CD1c-positive myeloid dendritic cell (primary cell): ENCODE measurements at regions not wholly inside any gene's neighbourhood (a gene's known extent, or its start where the extent isn't known, plus 50 kb on each side); places are given as distances from the start of the nearest gene placed in this dataset.

Experiments used
- DNase-seq: peaks from one replicate; pipeline ENCODE4 v3.0.0-alpha.2; 2016; ENCODE audit errors: extremely low spot score

DNA sequence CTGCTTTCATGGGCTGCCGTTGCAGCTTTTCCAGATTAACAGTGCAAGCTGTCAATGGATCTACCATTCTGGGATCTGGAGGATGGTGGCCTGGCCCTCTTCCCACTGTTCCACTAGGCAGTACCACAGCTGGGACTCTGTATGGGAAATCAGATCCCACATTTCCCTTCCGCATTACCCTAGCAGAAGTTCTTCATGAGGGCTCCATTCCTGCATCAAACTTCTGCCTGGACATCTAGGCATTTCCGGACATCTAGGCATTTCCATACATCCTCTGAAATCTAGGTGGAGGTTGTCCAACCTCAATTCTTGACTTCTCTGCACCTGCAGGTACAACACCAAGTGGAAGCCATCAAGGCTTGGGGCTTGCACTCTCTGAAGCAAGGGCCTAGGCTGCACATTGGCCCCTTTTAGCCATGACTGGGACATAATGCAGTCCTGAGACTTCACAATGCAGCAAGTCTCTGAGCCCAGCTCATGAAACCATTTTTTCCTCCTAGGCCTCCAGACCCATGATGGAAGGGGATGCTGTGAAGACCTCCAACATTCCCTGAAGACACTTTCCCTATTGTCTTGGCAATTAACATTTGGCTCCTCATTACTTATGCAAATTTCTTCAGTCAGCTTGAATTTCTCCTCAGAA lies 863.3 kb downstream of the C12orf50 start:
- DNase-seq, result no peak

DNA sequence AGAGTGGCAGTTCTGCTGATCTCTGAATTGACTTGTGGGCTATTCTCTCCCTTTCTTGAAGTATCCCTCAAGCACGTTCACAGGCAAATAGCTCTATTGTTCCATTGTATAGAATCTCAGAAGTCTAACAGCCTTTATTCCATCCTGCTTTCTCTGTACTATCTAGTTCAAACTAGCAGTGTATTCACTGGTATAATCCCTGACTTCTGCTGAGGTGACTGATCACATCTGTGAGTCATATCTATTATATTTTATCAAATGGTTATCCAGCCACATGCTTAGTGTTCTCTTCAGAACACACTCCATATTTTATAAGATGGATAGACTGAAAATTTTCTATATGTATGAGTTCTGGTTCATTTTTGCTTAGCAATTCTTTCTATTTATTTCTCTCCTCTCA lies 866.1 kb downstream of the C12orf50 start:
- no peak for DNase-seq

DNA sequence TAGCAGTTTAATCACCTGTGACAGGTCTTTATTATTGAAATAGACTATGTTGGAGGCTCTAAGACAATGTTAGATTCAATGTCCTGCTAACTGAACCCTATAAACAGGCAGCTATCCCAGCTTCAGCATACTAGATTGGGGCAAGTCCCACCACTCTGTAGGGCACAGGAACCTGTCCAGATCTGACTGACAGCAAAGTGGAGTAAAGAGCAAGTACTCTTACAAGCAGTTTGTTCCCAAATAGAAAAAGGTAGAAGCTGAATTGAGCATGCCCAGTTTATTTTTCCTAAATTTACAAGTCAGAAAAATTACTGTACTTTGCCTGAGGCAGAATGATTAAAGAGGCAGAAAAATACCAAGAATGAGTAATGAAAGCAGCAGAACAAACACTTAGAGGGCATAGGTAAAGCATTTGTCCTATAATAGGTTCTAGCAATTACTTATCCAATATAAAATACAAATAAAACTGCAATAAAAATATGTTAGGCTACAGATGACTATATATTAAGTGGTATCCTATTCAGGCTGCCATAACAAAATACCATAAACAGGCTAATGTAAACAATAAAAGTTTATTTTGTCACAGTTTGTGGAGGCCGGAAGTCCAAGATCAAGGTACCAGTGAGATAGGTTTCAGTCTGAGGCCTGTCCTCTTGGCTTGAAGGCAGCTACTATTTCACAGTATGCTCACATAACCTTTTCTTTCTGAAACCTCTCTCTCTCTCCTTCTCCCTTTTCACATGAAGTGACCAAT lies 868.2 kb downstream of the C12orf50 start:
- DNase-seq, result no peak

DNA sequence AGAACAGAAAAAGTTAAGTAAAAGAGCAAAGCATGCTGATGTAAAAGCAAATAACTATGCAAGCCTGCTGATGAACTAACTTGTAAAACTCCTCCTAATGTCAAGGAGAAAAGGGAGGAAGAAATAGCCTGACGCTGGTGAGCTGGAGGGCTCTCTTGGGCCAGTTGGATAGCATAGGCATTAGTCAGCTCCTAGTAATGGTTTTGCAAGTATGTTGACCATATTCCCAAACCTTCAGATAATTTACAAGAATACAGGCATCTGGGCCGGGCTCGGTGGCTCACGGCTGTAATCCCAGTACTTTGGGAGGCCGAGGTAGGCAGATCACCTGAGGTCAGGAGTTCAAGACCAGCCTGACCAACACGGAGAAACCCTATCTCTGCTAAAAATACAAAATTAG lies 871.4 kb downstream of the C12orf50 start:
- DNase-seq, result no peak

DNA sequence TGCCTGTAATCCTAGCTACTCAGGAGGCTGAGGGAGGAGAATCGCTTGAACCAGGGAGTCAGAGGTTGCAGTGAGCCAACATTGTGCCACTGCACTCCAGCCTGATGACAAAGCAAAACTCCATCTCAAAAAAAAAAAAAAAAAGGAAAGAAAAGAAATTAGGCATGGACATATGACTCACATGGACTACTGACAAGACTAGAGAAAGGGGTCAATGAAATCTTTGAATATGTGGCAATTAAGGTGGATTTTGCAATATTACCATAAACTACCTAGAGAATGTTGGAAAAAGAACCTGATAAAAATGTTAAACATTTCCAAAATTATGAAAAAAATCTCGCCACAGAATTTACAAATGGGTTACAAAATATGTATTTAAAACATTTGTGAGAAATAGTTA lies 873.6 kb downstream of the C12orf50 start:
- no peak for DNase-seq

DNA sequence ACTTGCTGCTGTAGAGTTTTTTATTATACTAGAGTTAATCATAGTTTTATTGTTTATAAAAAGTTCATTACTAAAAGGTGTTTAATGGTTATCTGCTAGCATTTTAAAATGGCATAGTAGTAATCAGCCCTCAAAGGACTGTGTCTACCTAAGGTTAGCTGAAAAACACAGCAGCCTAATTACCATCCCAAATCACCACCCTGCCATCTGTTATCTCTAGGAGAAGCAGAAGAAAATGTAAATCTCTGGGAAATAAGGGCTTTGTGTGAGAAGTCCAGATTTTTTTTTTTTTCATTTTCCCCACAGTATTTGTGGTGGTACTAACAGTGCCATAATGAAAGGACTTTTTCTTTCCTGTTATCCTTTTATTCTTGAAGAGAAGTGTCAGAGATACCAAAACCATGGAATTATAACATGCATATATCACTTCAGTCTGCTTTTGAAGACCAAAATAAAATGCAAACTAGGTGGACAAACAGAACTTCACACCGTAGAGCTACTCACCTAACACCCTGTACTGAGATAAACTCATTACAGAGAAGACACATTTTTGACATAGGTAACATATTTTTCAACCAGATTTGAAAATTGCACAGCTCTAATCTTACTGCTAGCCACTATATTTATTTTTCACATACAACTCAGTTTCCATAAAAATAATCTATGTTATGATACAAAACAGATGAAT lies 876.2 kb downstream of the C12orf50 start:
- no peak for DNase-seq

- no peak for DNase-seq
Measured at GRCh38 chr12:87152075-87152474, 877.1 kb downstream of the C12orf50 start.

DNA sequence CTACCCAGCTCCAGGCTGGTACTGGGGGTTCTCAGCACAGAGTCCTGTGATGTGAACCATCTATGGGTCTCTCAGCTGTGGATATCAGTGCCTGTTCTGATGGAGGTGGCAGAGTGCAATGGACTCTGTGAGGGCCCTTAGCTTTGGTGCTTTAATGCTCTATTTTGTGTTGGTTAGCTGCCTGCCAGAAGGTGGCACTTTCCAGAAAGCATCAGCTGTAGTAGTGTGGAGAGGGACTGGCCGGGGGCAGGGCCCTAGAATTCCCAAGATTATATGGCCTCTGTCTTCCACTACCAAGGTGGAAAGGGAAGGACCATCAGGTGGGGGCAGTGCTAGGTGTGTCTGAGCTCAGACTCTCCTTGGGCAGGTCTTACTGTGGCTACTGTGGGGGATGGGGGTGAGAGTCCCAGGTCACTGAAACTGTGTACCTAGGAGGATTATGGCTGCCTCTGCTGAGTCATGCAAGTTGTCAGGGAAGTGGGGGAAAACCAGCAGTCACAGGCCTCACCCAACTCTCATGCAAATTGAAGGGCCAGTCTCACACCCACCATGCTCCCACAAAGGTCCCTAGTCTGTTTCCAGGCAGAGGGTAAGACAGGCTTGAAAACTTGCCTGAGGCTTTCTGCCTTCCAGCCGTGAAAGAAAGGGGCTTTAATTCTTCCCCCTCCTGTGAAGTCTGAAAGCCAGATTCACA lies 878.1 kb downstream of the C12orf50 start:
- DNase-seq, result no peak

- no peak for DNase-seq
Measured at GRCh38 chr12:87142342-87142741, 886.2 kb upstream of the MGAT4C start.

DNA sequence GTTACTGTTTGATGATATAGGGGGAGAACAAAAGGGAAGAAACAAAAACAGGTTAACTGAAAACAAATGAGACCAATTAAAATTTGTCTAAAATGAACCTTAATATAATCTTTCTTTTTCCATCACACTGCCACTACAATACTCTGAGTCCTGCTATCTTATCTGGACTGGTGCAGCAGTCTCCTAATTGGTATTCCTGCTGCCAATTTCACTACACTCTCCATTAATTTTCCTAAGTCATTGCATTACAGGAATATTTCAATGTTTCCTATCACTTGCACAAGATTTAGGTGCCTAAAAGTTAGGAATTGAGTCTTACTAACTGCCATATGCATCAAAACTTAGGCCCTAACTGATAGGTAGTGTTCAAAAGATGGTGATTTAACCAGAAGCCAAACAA lies 884.9 kb upstream of the MGAT4C start:
- no peak for DNase-seq

- DNase-seq, result no peak
Measured at GRCh38 chr12:87140262-87140661, 884.1 kb upstream of the MGAT4C start.

GRCh38 chr12:87137220-87137619 lies 881.0 kb upstream of the MGAT4C start:
- DNase-seq, result no peak

DNA sequence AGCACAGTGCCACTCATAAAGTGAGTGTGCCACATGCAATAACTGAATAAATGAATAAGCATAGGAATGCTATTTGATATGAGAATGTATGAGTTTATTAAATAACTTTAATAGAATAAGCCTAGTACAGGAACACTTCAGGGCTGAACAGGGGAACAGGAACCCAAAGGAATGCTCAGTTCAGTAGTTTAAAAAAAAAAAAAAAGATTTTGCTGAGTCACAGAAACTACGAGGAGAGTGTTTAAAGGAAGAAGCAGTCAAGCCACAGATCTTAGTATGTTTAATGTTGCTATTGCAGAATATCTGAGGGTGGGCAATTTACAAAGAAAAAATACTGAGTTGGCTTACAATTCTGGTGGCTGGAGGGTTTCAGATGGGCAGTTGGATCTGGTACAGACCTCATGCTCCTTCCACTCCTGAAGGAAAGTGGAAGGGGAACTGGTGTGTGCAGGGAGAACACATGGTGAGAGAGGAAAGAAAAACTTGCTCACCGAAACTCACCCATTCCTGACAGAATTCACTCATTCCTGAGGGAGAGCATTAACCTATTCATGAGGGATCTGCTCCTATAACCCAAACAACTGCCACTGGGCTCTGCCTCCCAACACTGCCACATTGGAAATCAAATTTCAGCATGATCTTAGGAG lies 880.3 kb upstream of the MGAT4C start:
- no peak for DNase-seq

- DNase-seq, result no peak
Measured at GRCh38 chr12:87127272-87127671, 871.1 kb upstream of the MGAT4C start.

GRCh38 chr12:87121896-87122295 lies 865.7 kb upstream of the MGAT4C start:
- DNase-seq, result no peak

DNA sequence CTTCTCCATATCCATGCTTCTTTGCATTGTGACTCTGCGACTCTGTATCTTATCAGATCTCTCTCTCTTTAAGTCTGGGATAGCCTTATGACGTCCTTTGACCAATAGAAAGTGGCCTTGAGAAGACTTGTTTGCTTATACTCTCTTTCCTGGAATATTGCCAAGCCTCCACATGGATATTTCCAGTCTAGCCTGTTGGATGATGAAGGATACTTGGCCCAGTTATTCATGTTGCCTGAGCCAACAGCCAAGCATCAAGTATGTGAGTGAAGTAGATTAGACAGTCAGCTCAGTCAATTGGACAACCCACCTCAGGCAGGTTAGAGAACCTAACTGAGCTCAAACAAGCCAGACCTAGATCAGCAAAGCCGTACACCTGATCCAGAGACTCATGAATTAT lies 864.2 kb upstream of the MGAT4C start:
- no peak for DNase-seq

- DNase-seq, result no peak
Measured at GRCh38 chr12:87119713-87120112, 863.5 kb upstream of the MGAT4C start.

- DNase-seq, result no peak
Measured at GRCh38 chr12:87117526-87117925, 861.3 kb upstream of the MGAT4C start.

DNA sequence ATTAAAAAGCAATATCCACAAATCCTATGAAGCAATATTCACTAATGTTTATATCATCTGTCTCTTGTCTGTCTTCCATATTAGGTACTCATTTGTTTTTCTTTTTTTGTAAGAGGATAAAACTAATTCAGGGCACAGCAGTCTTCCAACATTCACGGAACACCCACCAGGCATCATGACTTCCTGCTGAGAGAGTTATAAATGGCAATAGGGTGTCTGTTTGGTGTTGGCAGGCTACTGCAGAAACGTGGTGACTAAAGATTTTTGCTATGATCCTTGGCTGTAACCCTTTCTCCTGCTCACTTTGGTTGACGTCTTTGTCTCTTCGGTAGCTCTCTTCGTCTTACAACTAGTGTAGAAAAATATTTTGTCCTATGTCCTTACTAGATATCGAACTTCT lies 860.6 kb upstream of the MGAT4C start:
- DNase-seq, result no peak

DNA sequence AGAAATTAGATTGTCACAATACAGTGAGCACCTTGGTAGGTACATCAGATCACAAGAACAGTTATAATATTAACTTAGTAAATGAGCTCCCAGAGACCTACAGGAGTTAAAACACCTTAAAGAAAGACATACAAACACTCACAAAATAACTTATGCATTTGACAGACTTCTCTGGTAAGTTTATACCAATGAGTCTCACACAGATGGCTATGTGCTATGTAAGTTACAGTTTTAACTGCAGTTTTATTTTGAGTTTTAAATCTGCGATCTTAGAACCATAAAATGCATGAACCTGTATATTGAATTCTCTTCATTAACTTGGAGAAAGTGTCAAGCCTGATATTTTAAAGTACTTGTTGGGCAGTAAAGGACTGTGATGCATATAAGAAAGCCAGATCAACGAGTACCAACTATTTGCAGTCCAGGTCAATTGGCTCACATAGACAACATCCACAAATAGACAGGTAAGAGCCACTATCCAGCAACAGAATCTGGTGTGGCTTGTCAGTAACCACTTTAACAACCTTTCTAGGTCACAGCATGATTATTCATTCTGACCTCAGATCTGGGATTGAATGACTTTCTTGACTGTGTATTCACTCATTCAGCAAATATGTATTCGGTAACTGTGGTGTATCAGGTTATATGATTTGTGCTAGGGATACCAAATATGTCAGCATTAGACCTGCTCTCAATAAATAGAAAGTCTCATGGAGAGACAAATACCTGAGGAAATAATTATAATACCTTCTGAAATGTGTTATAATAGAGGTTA lies 856.6 kb upstream of the MGAT4C start:
- no peak for DNase-seq

- no peak for DNase-seq
Measured at GRCh38 chr12:87107766-87108165, 851.6 kb upstream of the MGAT4C start.
